HUDEP-2 (cell line): ENCODE measurements at regions not wholly inside any gene's neighbourhood (a gene's known extent, or its start where the extent isn't known, plus 50 kb on each side); places are given as distances from the start of the nearest gene placed in this dataset.

Experiments used
- DNase-seq, 76 experiments: peaks; one replicate each; lab custom pipeline; 2025; ENCODE audit not compliant: unreplicated experiment in 76 of 76; lab: John Stamatoyannopoulos, UW

- no peak for DNase-seq
These were observed 199.8 kb downstream of the RBM19 start for GRCh38 chr12:113766131-113766878.

DNA sequence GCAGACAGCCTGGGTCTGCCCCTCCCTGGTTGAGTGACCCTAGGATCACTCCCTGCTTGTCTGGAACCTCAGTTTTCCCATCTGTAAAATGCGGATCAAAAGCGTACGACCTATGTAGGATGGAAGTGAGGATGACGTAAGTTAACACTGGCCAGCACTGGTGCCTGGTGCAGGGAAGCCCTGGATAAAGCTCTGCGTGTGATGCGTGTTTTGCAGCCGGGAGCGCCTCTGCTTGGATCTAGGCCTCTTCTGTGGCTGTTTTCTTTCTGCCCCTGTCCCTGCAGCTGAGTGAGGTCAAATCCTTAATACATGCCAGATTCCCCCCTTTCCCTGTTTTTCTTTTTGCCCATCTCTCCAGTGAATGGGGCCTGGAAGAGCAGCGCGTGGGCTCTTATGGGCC is 201.5 kb downstream of the RBM19 start:
- no peak for DNase-seq

GRCh38 chr12:113762882-113763816 is 203.0 kb downstream of the RBM19 start:
- no peak for DNase-seq

- DNase-seq, result no peak
These were observed 203.8 kb downstream of the RBM19 start for GRCh38 chr12:113762155-113762881.

DNA sequence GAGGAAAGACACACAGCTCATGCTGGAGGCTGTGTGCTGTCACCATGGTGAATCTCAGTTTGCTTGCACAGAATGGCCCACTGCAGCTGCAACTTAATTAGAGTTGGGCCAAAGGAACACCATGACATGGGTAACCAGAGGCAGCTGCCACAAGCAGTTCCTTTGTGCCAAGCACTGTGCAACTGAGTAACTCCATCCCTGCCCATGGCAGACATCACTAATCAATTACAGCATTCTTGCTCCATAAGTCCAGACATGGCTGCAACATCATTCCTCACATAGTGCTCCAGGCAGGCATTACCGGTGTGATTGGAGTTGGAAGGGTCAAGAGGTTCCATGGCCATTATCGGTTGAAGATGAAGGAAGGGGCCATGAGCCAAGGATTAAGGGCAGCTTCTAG is 207.0 kb downstream of the RBM19 start:
- DNase-seq, result no peak

GRCh38 chr12:113758165-113758924 is 207.8 kb downstream of the RBM19 start:
- DNase-seq, result peak in 17 of 76 experiments; percentile 1 to 43 (median 14)

GRCh38 chr12:113757221-113758002 is 208.7 kb downstream of the RBM19 start:
- no peak for DNase-seq

GRCh38 chr12:113756609-113757008 is 209.5 kb downstream of the RBM19 start:
- no peak for DNase-seq

- peak in 1 of 76 experiments; percentile 14 for DNase-seq
These were observed 211.0 kb downstream of the RBM19 start for GRCh38 chr12:113755098-113755497.

DNA sequence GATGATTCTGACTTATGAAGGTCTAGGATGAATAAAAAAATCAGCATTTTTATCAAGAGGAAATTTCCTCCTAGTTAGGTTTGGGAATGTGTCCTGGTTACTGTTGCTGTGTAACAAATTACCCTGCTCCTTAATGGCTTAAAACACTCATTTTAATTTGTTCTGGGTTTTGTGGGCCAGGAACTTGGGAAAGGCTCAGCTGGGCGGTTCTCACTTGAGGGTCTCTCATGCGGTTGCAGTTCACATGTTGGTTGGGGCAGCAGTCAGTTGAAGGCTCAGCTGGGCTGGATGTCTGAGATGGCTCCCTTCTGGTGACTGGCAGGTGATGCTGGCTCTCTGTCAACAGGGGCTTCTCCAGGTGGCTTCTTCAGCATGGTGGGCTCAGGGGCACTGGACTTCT is 214.6 kb downstream of the RBM19 start:
- DNase-seq, result no peak

- no peak for DNase-seq
These were observed 216.7 kb downstream of the RBM19 start for GRCh38 chr12:113749433-113749815.

DNA sequence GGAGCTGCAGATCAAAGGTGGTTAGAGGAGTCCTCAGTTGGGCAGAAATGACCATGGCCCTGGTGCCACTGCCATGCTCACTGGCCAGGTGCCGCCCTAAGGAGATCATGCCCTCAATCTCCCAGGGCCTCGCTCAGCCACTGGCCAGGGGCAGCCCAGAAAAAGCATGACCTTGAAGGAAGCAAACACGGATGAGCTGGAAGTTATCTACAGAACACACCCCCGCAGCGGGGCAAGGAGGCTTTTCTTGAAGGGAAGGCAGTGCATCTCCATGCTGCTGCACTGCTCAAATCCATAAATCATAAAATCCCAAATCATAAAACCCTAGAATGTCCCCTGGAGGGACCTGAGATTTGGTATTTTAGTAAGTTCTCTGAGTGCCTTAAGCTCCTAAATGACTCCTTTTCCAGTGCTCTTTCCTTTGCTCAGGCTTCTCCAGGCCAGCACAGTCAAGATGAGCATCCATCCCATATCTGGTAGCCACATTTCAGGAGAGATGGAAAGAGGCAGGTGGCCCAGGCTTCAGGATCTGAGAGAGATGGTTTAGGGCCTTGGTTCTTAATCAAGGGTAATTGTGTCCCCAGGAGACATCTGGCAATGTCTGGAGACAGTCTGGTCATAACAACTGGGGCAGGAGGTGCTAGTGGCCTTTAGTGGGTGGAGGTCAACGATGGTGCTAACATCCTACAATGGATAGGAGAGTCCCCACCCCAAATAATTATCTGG is 217.3 kb downstream of the RBM19 start:
- DNase-seq, result no peak

DNA sequence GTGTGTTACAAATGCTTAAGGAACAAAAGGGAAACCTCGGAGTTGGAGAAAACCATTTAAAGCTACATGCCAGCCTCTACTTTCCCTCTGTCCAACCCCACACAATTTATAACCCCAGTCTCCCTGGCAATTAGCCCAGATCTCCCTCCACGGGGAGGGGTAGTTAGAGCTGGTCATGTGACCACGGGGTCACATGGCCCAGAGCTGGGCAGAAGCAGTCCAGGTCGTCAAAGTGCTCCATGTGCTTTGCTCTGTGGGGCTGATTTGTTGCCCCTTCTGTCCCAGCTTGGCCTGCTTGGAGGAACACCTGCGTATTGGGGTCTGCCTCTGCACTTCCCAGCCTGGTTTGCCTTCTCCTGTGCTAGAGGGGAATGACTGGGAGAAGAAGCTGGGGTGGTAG is 219.1 kb downstream of the RBM19 start:
- DNase-seq, result peak in 7 of 76 experiments; percentile 5 to 26 (median 8)

DNA sequence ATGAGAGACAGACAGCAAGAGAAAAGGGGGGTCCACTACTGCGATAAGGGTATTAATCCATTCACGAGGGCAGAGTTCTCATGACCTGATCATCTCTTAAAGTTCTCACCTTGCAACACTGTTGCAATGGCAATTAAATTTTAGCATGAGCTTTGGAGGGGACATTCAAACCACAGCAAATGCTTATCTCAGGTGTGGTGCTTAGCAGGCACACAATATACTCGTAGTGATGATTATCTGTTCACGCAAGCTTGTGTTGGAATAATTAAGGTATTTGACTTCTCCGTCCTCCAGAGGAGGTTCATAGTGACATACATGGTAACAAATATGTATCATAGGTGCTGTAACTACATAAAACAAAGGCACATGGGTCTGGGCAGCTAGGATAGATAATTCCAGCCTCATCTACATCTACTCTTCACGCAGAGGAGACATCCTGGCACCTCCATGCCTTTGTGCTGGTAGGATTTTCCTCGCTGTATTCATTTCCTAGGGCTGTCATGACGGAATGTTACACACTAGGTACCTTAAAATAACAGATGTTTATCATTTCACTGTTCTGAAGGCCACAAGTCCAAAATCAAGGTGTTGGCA is 221.2 kb downstream of the RBM19 start:
- peak in 31 of 76 experiments; percentile 6 to 72 (median 34) for DNase-seq

DNA sequence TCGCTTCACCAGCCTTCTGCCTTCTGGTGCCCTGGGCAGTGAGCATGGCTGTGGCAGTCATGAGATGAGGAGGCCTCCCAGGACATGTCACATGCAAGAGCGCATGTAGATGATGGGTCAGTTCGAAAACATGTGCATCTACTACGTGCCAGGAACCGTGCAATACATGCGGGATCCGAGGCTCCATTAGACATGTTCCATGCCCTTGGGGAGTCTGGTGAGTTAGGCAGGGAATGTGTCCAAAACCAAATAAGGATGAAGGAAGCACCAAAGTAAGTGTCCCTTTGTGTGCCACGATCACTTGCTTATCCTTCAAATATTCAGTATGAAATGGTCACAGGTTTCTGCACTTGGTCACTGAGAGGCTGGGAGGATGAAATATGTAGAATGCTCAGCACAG is 223.3 kb downstream of the RBM19 start:
- DNase-seq, result no peak

GRCh38 chr12:113740699-113741098 is 225.4 kb downstream of the RBM19 start:
- DNase-seq, result no peak

- DNase-seq, result no peak
These were observed 231.0 kb downstream of the RBM19 start for GRCh38 chr12:113735131-113735530.

- no peak for DNase-seq
These were observed 231.6 kb downstream of the RBM19 start for GRCh38 chr12:113734503-113734902.

DNA sequence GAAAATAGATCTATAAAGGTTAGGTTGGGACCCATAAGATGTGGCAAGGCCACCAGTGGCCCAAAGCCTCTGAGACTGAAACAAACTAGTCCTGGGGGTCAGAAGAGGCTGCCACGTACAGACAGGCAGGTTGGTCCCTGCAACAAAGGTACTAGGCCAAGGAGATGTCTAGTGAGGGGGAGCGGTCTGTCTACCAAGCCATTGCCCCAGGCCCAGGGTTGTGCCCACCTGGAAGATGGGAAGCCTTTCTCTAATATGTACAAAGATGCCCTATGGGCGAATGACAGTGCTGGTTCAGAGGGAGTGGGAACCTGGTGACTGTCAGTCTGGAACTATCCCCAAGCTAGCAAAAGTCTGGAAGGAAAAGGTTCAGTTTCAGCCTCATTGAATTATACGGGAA is 233.2 kb downstream of the RBM19 start:
- no peak for DNase-seq
